CD14-positive monocyte (primary cell): ENCODE measurements at regions not wholly inside any gene's neighbourhood (a gene's known extent, or its start where the extent isn't known, plus 50 kb on each side); places are given as distances from the start of the nearest gene placed in this dataset.
"Not testable (repeated sequence)": the region's sequence is repeated elsewhere in the genome, so short reads cannot be mapped to it uniquely, and the experiment has no call there.

Experiments
- DNase-seq, 3 donors: peaks; one replicate each; pipeline ENCODE4 v3.0.0-alpha.2; 2011 to 2022
- H2AFZ ChIP-seq: 2 replicates; pipeline ENCODE4 v1.6.0; 2012; ENCODE audit warnings: mild to moderate bottlenecking, low read depth, low read length, inconsistent platforms; ENCODE audit not compliant: insufficient read depth, poor library complexity, severe bottlenecking
- H3K27ac ChIP-seq, 2 donors: 1 replicate in 1 of 2; 2 replicates in 1 of 2; pipeline ENCODE4 v1.5.1; 2012 to 2013; ENCODE audit warnings: low read length in 2 of 2, control low read depth in 1 of 2, inconsistent platforms in 1 of 2, low read depth in 1 of 2, mild to moderate bottlenecking in 1 of 2
- H3K27me3 ChIP-seq, 2 donors: one replicate each; pipeline versions ENCODE4 v1.6.0 to v1.6.1; 2011 to 2013; ENCODE audit warnings: low read length in 2 of 2; ENCODE audit not compliant: control insufficient read depth in 2 of 2, insufficient read depth in 2 of 2
- H3K36me3 ChIP-seq, 2 donors: replicated peaks in 1 of 2; 1 replicate in 1 of 2; 2 replicates in 1 of 2; pipeline versions ENCODE4 v1.5.1 to v1.6.1; 2012 to 2013; ENCODE audit warnings: low read length in 2 of 2, control low read depth in 1 of 2, inconsistent platforms in 1 of 2, mild to moderate bottlenecking in 1 of 2; ENCODE audit not compliant: insufficient read depth in 2 of 2, control insufficient read depth in 1 of 2
- H3K4me1 ChIP-seq, 2 donors: 1 replicate in 1 of 2; 2 replicates in 1 of 2; pipeline versions ENCODE4 v1.5.1 to v1.6.1; 2012 to 2013; ENCODE audit warnings: low read length in 2 of 2, control low read depth in 1 of 2, inconsistent platforms in 1 of 2, mild to moderate bottlenecking in 1 of 2, moderate library complexity in 1 of 2; ENCODE audit not compliant: insufficient read depth in 2 of 2, control insufficient read depth in 1 of 2
- H3K4me2 ChIP-seq: replicated peaks from 2 replicates; pipeline ENCODE3; 2012; ENCODE audit warnings: low read length, moderate library complexity, mild to moderate bottlenecking; ENCODE audit not compliant: poor library complexity, severe bottlenecking; ENCODE audit errors: extremely low read depth
- H3K4me3 ChIP-seq, 3 experiments: fragments of 200-600 bp in 1 of 3; sonication (generic) in 1 of 3; replicated peaks in 1 of 3; 1 replicate in 2 of 3; 2 replicates in 1 of 3; pipeline ENCODE4 v1.5.1; 2011 to 2013; ENCODE audit warnings: low read length in 3 of 3, mild to moderate bottlenecking in 3 of 3, control low read depth in 2 of 3, low read depth in 2 of 3, inconsistent platforms in 1 of 3, moderate library complexity in 1 of 3
- H3K79me2 ChIP-seq: 2 replicates; pipeline ENCODE4 v1.6.0; 2012; ENCODE audit warnings: mild to moderate bottlenecking, control low read depth, inconsistent platforms, low read length, moderate library complexity; ENCODE audit not compliant: insufficient read depth
- H3K9ac ChIP-seq: 2 replicates; pipeline ENCODE4 v1.6.0; 2017; ENCODE audit warnings: low read length, mild to moderate bottlenecking; ENCODE audit not compliant: insufficient read depth, poor library complexity, severe bottlenecking
- H3K9me3 ChIP-seq, 2 donors: replicated peaks in 1 of 2; 1 replicate in 1 of 2; 2 replicates in 1 of 2; pipeline versions ENCODE4 v1.5.1 to v1.6.1; 2012 to 2013; ENCODE audit warnings: low read length in 2 of 2, control low read depth in 1 of 2; ENCODE audit not compliant: control insufficient read depth in 1 of 2, insufficient read depth in 1 of 2
- H4K20me1 ChIP-seq: 2 replicates; pipeline ENCODE4 v1.6.0; 2012; ENCODE audit warnings: mild to moderate bottlenecking, low read length, control low read depth, moderate library complexity; ENCODE audit not compliant: insufficient read depth
- H3K27ac Mint-ChIP-seq, 7 donors: one replicate each; pipeline ENCODE4 v1.8.0; 2020; ENCODE audit warnings: mild to moderate bottlenecking in 7 of 7, mixed read lengths in 7 of 7, moderate library complexity in 6 of 7, inconsistent platforms in 2 of 7
- H3K27me3 Mint-ChIP-seq, 3 donors: one replicate each; pipeline ENCODE4 v1.8.0; 2021 to 2022; ENCODE audit warnings: low read depth in 3 of 3, mild to moderate bottlenecking in 3 of 3, mixed read lengths in 3 of 3, moderate library complexity in 3 of 3, inconsistent platforms in 1 of 3
- H3K36me3 Mint-ChIP-seq, 2 donors: one replicate each; pipeline ENCODE4 v1.8.0; 2020; ENCODE audit warnings: mixed read lengths in 2 of 2, inconsistent platforms in 1 of 2, mild to moderate bottlenecking in 1 of 2
- H3K4me1 Mint-ChIP-seq: one replicate; pipeline ENCODE4 v1.8.0; 2020; ENCODE audit warnings: mild to moderate bottlenecking, mixed read lengths
- H3K4me3 Mint-ChIP-seq, 2 donors: one replicate each; pipeline ENCODE4 v1.8.0; 2020; ENCODE audit warnings: mild to moderate bottlenecking in 2 of 2, mixed read lengths in 2 of 2, moderate library complexity in 1 of 2
- H3K9me3 Mint-ChIP-seq, 7 donors: one replicate each; pipeline ENCODE4 v1.8.0; 2020 to 2022; ENCODE audit warnings: mixed read lengths in 7 of 7, mild to moderate bottlenecking in 6 of 7, moderate library complexity in 6 of 7, inconsistent platforms in 2 of 7
- WGBS: methylation state at CpG from one replicate; pipeline ENCODE4 v1.1.5; 2013; ENCODE audit warnings: missing lambda C conversion rate; ENCODE audit not compliant: insufficient coverage; 5-methylcytosine and 5-hydroxymethylcytosine counted together
- intact Hi-C, 2 donors: fragments of 100-400 bp; cut with micrococcal nuclease; formaldehyde crosslinking; loops; one replicate each; pipeline versions ENCODE4 v1.15.0 to v1.15.1; 2023

DNA sequence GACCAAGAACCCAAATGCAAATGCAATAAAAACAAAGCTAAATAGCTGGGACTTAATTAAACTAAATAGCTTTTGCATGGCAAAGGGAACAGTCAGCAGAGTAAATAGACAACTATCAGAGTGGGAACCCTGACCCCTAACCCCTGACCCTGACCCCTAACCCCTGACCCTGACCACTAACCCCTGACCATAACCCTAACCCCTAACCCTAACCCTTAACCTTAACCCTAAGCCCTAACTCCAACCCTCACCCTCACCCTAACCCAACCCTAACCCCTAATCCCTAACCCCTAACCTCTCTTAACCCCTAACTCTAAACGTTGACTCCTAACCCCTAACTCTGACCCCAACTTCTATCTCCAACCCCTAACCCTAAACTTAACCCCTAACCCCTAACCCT lies 3014.3 kb upstream of the TEKT4 start:
- not testable (repeated sequence) for H3K36me3 Mint-ChIP-seq
- WGBS = no CpG with 5 or more reads among the region's 1 CpG

DNA sequence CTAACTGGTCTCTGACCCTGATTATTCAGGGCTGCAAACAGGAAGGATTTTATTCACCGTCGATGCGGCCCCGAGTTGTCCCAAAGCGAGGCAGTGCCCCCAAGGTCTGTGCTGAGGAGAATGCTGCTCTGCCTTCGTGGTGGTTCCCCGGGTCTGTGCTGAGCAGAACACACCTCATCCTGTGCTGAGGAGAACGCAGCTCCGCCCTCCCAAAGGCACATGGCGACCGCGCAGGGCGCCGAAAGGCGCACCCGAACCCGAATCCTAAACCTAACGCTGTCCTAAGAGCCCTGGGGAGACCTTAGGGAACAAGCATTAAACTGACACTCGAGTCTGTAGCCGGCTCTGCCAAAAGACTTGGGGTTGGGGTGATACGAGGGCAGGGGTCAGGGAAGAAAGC lies 3013.5 kb upstream of the TEKT4 start:
- H3K9me3 Mint-ChIP-seq, intact Hi-C loops, H2AFZ ChIP-seq, H3K36me3 Mint-ChIP-seq, H3K27ac Mint-ChIP-seq, H3K27ac ChIP-seq, H4K20me1 ChIP-seq, H3K4me1 Mint-ChIP-seq, H3K27me3 Mint-ChIP-seq, H3K9ac ChIP-seq, DNase-seq, H3K9me3 ChIP-seq, H3K79me2 ChIP-seq, H3K4me3 ChIP-seq, H3K4me1 ChIP-seq, H3K27me3 ChIP-seq, H3K36me3 ChIP-seq, H3K4me2 ChIP-seq, H3K4me3 Mint-ChIP-seq: not testable (repeated sequence)
- 83% methylated on average over 14 of the region's 21 CpGs for WGBS

More for the DNA sequence above, 3014.3 kb upstream of the TEKT4 start:
- H3K9me3 Mint-ChIP-seq, H3K9me3 ChIP-seq, H3K4me3 ChIP-seq, H3K27ac ChIP-seq, H3K79me2 ChIP-seq, DNase-seq, H3K4me3 Mint-ChIP-seq, H3K27me3 ChIP-seq, H3K27ac Mint-ChIP-seq, H3K9ac ChIP-seq, intact Hi-C loops, H3K4me1 Mint-ChIP-seq, H2AFZ ChIP-seq, H3K4me1 ChIP-seq, H4K20me1 ChIP-seq, H3K27me3 Mint-ChIP-seq, H3K4me2 ChIP-seq, H3K36me3 ChIP-seq: not testable (repeated sequence)

DNA sequence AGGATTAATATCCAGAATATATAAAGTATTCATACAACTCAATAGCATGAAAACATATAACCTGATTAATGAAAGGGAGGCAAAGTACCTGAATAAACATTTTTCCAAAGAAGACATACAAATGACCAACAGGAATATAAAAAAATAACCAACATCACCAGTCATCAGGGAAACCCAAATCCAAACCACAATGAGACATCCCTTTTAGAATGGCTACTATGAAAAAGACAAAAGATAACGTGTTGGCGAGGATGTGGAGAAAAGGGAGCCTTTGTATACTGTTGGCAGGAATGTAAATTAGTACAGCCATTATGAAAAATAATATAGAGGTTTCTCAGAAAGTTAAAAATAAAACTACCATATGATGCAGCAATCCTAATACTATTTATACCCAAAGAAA lies 2999.5 kb upstream of the TEKT4 start:
- H3K9me3 ChIP-seq, H3K4me3 ChIP-seq, H3K9me3 Mint-ChIP-seq, H3K27me3 Mint-ChIP-seq, H3K4me3 Mint-ChIP-seq, H3K4me1 Mint-ChIP-seq, H3K9ac ChIP-seq, intact Hi-C loops, H3K27ac ChIP-seq, H3K4me1 ChIP-seq, DNase-seq, H3K27me3 ChIP-seq, H3K27ac Mint-ChIP-seq, H3K36me3 ChIP-seq, H3K36me3 Mint-ChIP-seq, H3K79me2 ChIP-seq, H4K20me1 ChIP-seq, H3K4me2 ChIP-seq, H2AFZ ChIP-seq: not testable (repeated sequence)
- no CpG with 5 or more reads among the region's 2 CpGs for WGBS

DNA sequence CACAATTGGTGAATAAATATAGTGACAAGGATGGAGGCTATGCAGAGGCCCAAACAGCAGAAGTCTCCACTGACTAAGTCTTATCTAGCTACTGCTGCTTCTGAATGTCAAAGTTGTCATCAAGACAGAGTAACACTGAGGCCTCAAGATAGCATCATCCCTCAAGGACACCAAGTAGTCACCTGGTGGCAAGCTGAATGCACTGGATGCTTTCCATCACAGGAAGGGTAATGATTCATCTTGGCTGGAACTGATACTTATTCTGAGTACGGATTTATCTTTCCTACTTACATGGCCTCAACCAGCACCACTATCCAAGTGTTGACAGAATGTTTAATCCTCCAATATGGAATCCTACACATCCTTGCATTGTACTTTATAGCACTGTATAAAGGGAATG lies 2997.8 kb upstream of the TEKT4 start:
- H3K4me1 Mint-ChIP-seq, H3K4me3 Mint-ChIP-seq, H3K9me3 ChIP-seq, H3K4me1 ChIP-seq, H3K27me3 ChIP-seq, H3K4me2 ChIP-seq, H3K27ac Mint-ChIP-seq, H3K27me3 Mint-ChIP-seq, intact Hi-C loops, H3K9ac ChIP-seq, H3K27ac ChIP-seq, H3K4me3 ChIP-seq, H3K9me3 Mint-ChIP-seq, H3K36me3 Mint-ChIP-seq, H2AFZ ChIP-seq, H4K20me1 ChIP-seq, DNase-seq, H3K36me3 ChIP-seq, H3K79me2 ChIP-seq: not testable (repeated sequence)
- no CpG with 5 or more reads among the region's 1 CpG for WGBS
